ENCODE measurements at regions not wholly inside any gene's neighbourhood (a gene's known extent, or its start where the extent isn't known, plus 50 kb on each side); places are given as distances from the start of the nearest gene placed in this dataset.

- no peak for ATAC-seq (ENCODE audit: low read depth)
- H3K27ac Mint-ChIP-seq, result no peak overlapping the region
- H3K9me3 Mint-ChIP-seq, result no peaks in the 10 kb centered on the region
- intact Hi-C loops (cut with micrococcal nuclease), result no loop called here
- H3K4me3 Mint-ChIP-seq, result no peak overlapping the region
- no peaks in the 10 kb centered on the region for H3K36me3 Mint-ChIP-seq (ENCODE audit: low read depth)
- H3K4me1 Mint-ChIP-seq, result no peaks in the 10 kb centered on the region
- CTCF ChIA-PET, result no interaction called here
- TF ChIP-seq CTCF (IDR thresholded peaks at IDR 0.05), result no peak
- POLR2A ChIA-PET, result no interaction called here
- DNase-seq, result no peak
- peaks cover 2% of the 10 kb centered on the region for H3K27me3 Mint-ChIP-seq
Measured at GRCh38 chr2:147491506-147491905, 353.3 kb upstream of the ACVR2A start.

GRCh38 chr2:147490401-147491261 lies 354.2 kb upstream of the ACVR2A start:
- DNase-seq, result no peak
- ChIA-PET CTCF (no interaction called here), POLR2A (no interaction called here)
- Mint-ChIP-seq H3K4me3 (no peak overlapping the region), H3K27ac (no peak overlapping the region), H3K36me3 (ENCODE audit: low read depth) (no peaks in the 10 kb centered on the region), H3K4me1 (no peaks in the 10 kb centered on the region), H3K9me3 (no peaks in the 10 kb centered on the region), H3K27me3 (peaks cover 2% of the 10 kb centered on the region)
- TF ChIP-seq CTCF (IDR thresholded peaks at IDR 0.05), result no peak
- ATAC-seq (ENCODE audit: low read depth), result no peak
- intact Hi-C loops (cut with micrococcal nuclease), result no loop called here

DNA sequence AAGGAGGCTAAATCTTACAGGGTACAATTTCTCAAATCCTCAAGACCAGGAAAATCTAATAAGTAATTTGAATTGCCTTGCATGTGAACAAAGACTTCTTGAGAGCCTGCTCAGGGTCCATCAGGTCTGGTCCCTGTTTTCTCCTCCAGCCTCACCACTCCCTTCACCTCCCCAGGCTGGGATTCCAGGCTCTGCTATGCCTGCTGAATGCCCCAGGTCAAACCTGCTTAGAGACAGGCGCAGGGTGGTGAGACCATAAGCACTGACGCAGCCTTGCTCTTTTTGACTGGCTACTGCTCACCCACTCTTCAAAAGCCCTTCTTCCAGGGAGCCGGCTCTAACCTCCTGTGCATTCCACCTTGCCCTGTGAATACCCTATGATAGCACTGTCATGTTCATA lies 356.4 kb upstream of the ACVR2A start:
- intact Hi-C loops (cut with micrococcal nuclease), result no loop called here
- H3K36me3 Mint-ChIP-seq (ENCODE audit: low read depth), result no peaks in the 10 kb centered on the region
- DNase-seq (no peak), ATAC-seq (ENCODE audit: low read depth) (no peak)
- TF ChIP-seq CTCF (IDR thresholded peaks at IDR 0.05), result no peak
- no peaks in the 10 kb centered on the region for H3K4me1 Mint-ChIP-seq
- no peak overlapping the region for H3K27ac Mint-ChIP-seq
- no peak overlapping the region for H3K4me3 Mint-ChIP-seq
- peaks cover 2% of the 10 kb centered on the region for H3K27me3 Mint-ChIP-seq
- ChIA-PET POLR2A (no interaction called here), CTCF (no interaction called here)
- no peaks in the 10 kb centered on the region for H3K9me3 Mint-ChIP-seq

DNA sequence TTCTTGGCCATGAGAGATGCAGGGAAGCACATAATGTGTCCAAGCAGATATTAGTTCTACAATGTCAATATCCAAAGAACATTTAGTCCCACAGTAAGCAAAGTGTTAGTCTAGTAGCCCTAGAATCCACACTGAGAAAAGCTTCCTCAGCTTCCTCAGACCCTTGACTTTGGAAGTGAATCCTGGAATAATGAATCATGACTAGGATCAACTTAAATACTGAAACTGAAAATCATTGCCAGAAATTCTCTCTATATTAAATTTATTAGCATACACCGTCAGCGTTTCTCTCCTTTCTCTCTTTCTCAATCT lies 356.9 kb upstream of the ACVR2A start:
- no peak for DNase-seq
- POLR2A ChIA-PET, result no interaction called here
- ATAC-seq (ENCODE audit: low read depth), result no peak
- H3K9me3 Mint-ChIP-seq, result no peaks in the 10 kb centered on the region
- H3K27ac Mint-ChIP-seq, result no peak overlapping the region
- CTCF ChIA-PET, result no interaction called here
- no peak for TF ChIP-seq CTCF (IDR thresholded peaks at IDR 0.05)
- H3K36me3 Mint-ChIP-seq (ENCODE audit: low read depth), result no peaks in the 10 kb centered on the region
- H3K4me1 Mint-ChIP-seq, result no peaks in the 10 kb centered on the region
- H3K4me3 Mint-ChIP-seq, result no peak overlapping the region
- peaks cover 2% of the 10 kb centered on the region for H3K27me3 Mint-ChIP-seq
- intact Hi-C loops (cut with micrococcal nuclease), result no loop called here

DNA sequence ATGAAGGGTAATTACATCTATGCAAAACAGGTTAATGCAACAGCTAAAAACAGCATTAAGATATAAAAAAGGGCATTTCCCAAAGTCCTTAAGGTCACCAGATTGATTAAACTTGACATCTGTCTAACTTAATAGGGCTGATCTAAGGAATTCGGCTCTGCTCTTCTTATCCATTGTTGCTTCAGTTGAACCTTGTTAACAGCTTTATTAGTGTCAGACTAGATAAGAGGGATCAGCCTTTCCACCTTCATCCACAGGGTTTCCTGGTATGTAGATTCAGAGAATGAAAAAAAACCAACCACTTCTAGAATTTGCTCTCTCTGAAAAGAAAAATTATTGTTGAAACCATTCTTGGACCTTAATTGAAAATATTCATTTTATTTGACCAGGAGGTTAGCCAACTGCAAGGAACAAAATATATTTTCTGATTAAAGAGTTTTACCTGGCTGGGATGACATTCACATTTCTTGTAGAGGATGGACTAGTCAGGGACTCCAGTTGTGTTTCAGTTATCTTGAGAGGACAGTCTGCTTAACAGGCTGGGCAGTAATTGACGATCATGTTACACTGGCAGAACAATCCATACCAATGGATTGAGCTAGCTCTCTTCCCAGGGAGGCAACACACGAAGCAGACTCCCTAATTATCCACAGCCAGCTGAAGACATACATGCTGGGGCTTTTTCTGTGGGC lies 357.4 kb upstream of the ACVR2A start:
- intact Hi-C loops (cut with micrococcal nuclease), result no loop called here
- Mint-ChIP-seq H3K9me3 (no peaks in the 10 kb centered on the region), H3K27ac (no peak overlapping the region), H3K27me3 (peaks cover 2% of the 10 kb centered on the region), H3K4me1 (no peaks in the 10 kb centered on the region), H3K36me3 (ENCODE audit: low read depth) (no peaks in the 10 kb centered on the region), H3K4me3 (no peak overlapping the region)
- no peak for TF ChIP-seq CTCF (IDR thresholded peaks at IDR 0.05)
- DNase-seq (no peak), ATAC-seq (ENCODE audit: low read depth) (no peak)
- ChIA-PET CTCF (no interaction called here), POLR2A (no interaction called here)
